ENCODE measurements at regions not wholly inside any gene's neighbourhood (a gene's known extent, or its start where the extent isn't known, plus 50 kb on each side); places are given as distances from the start of the nearest gene placed in this dataset.

DNA sequence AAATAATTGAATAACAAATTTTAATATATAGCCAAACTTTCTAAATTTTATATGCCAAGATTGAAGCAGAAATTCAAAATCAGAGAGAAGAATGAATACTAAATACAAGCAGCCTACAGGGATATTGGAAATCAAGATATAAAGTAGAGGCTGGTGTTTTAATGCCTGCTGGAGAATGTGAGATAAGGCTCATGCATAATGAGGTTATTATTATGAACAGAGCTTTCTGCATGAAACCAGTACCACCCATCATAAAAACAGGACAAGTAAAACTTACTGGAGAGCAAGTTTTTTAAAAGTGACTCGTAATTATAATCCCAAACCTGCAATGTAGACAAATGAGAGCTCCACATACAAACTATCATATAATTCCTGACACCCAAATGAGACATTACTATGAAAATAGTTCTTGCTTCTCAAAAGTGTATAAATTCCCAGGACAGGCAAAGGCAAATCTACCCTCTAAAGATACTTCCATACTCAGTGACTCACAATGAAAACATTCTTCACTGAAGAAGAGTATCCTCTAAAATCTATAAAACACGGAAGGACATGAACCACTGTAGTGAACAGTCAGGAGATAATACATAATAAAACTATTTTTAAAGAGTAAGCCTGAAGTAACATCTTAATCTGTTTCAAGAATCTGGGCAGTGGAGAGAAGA lies 532.0 kb upstream of the GRAMD2B start:
- BruUV-seq (replicated peaks) = no TSS peak
- Histone ChIP-seq H3K27ac (ENCODE audit: low read depth, low read length, poor library complexity, severe bottlenecking) (no peak overlapping the region), H2AFZ (ENCODE audit: low read length) (no peak overlapping the region)

GRCh38 chr5:125894383-125894782 lies 528.8 kb upstream of the GRAMD2B start:
- TF ChIP-seq, protein P1, sequence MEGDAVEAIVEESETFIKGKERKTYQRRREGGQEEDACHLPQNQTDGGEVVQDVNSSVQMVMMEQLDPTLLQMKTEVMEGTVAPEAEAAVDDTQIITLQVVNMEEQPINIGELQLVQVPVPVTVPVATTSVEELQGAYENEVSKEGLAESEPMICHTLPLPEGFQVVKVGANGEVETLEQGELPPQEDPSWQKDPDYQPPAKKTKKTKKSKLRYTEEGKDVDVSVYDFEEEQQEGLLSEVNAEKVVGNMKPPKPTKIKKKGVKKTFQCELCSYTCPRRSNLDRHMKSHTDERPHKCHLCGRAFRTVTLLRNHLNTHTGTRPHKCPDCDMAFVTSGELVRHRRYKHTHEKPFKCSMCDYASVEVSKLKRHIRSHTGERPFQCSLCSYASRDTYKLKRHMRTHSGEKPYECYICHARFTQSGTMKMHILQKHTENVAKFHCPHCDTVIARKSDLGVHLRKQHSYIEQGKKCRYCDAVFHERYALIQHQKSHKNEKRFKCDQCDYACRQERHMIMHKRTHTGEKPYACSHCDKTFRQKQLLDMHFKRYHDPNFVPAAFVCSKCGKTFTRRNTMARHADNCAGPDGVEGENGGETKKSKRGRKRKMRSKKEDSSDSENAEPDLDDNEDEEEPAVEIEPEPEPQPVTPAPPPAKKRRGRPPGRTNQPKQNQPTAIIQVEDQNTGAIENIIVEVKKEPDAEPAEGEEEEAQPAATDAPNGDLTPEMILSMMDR (conservative IDR thresholded peaks at IDR 0.05; ENCODE audit: low read length) = no peak
- TF ChIP-seq EZH2phosphoT487 (IDR thresholded peaks at IDR 0.05; ENCODE audit: borderline replicate concordance, low read depth, low read length) = no peak
- no peak overlapping the region for H2AFZ ChIP-seq (ENCODE audit: low read length)
- no peaks in the 10 kb centered on the region for H3K36me3 ChIP-seq (ENCODE audit: insufficient read depth, low read length)
- BruUV-seq (replicated peaks) = no TSS peak
- H3K9me2 ChIP-seq (ENCODE audit: insufficient read depth, low read length) = no peaks in the 10 kb centered on the region
- no peaks in the 10 kb centered on the region for H3K4me1 ChIP-seq (ENCODE audit: insufficient read depth, low read length, poor library complexity, severe bottlenecking)
- no peaks in the 10 kb centered on the region for H3K79me2 ChIP-seq (ENCODE audit: insufficient read depth, low read depth, low read length)
- ChIA-PET POLR2A (no interaction called here), CTCF (ENCODE audit: unreplicated experiment) (no interaction called here)
- H4K20me1 ChIP-seq (ENCODE audit: insufficient read depth, low read length) = no peaks in the 10 kb centered on the region
- H3K4me3 ChIP-seq (ENCODE audit: low read depth, low read length, poor library complexity, severe bottlenecking) = no peak overlapping the region
- H3K27ac ChIP-seq (ENCODE audit: low read depth, low read length, poor library complexity, severe bottlenecking) = no peak overlapping the region
- DNase-seq (ENCODE audit: low spot score) = no peak
- intact Hi-C loops (cut with micrococcal nuclease; ENCODE audit: unreplicated experiment) = no loop called here
- no peak overlapping the region for H3K4me2 ChIP-seq (ENCODE audit: low read length)
- no peaks in the 10 kb centered on the region for H3K9me3 ChIP-seq (ENCODE audit: low read length)

More for the DNA sequence above, 532.0 kb upstream of the GRAMD2B start:
- Histone ChIP-seq H3K9me2 (ENCODE audit: insufficient read depth, low read length) (0 out of 2 replicates have a peak, but pooled peaks cover 4% of the 10 kb centered on the region), H4K20me1 (ENCODE audit: insufficient read depth, low read length) (no peaks in the 10 kb centered on the region), H3K9me3 (ENCODE audit: low read length) (no peaks in the 10 kb centered on the region), H3K4me1 (ENCODE audit: insufficient read depth, low read length, poor library complexity, severe bottlenecking) (no peaks in the 10 kb centered on the region), H3K36me3 (ENCODE audit: insufficient read depth, low read length) (no peaks in the 10 kb centered on the region), H3K79me2 (ENCODE audit: insufficient read depth, low read depth, low read length) (no peaks in the 10 kb centered on the region), H3K4me2 (ENCODE audit: low read length) (no peak overlapping the region), H3K4me3 (ENCODE audit: low read depth, low read length, poor library complexity, severe bottlenecking) (no peak overlapping the region)
- POLR2A ChIA-PET = no interaction called here
- intact Hi-C loops (cut with micrococcal nuclease; ENCODE audit: unreplicated experiment) = no loop called here
- CTCF ChIA-PET (ENCODE audit: unreplicated experiment) = no interaction called here
- DNase-seq (ENCODE audit: low spot score) = no peak
- TF ChIP-seq, protein P1 (conservative IDR thresholded peaks at IDR 0.05; ENCODE audit: low read length) = no peak
- TF ChIP-seq EZH2phosphoT487 (IDR thresholded peaks at IDR 0.05; ENCODE audit: borderline replicate concordance, low read depth, low read length) = no peak

GRCh38 chr5:125896368-125896767 lies 526.8 kb upstream of the GRAMD2B start:
- no peak overlapping the region for H3K27ac ChIP-seq (ENCODE audit: low read depth, low read length, poor library complexity, severe bottlenecking)
- BruUV-seq (replicated peaks) = no TSS peak
- no peak overlapping the region for H3K4me2 ChIP-seq (ENCODE audit: low read length)
- DNase-seq (ENCODE audit: low spot score) = no peak
- TF ChIP-seq, protein P1 (conservative IDR thresholded peaks at IDR 0.05; ENCODE audit: low read length) = no peak
- TF ChIP-seq EZH2phosphoT487 (IDR thresholded peaks at IDR 0.05; ENCODE audit: borderline replicate concordance, low read depth, low read length) = no peak
- H3K36me3 ChIP-seq (ENCODE audit: insufficient read depth, low read length) = no peaks in the 10 kb centered on the region
- no peaks in the 10 kb centered on the region for H3K9me3 ChIP-seq (ENCODE audit: low read length)
- no peaks in the 10 kb centered on the region for H3K79me2 ChIP-seq (ENCODE audit: insufficient read depth, low read depth, low read length)
- no peaks in the 10 kb centered on the region for H3K9me2 ChIP-seq (ENCODE audit: insufficient read depth, low read length)
- POLR2A ChIA-PET = interaction anchor here (1.2 kb wide), 1 partner anchor 33 kb away, joined by 4 read pairs; no protein-coding TSS in a partner anchor
- CTCF ChIA-PET (ENCODE audit: unreplicated experiment) = no interaction called here
- no peak overlapping the region for H2AFZ ChIP-seq (ENCODE audit: low read length)
- H3K4me3 ChIP-seq (ENCODE audit: low read depth, low read length, poor library complexity, severe bottlenecking) = no peak overlapping the region
- H3K4me1 ChIP-seq (ENCODE audit: insufficient read depth, low read length, poor library complexity, severe bottlenecking) = no peaks in the 10 kb centered on the region
- H4K20me1 ChIP-seq (ENCODE audit: insufficient read depth, low read length) = no peaks in the 10 kb centered on the region
- intact Hi-C loops (cut with micrococcal nuclease; ENCODE audit: unreplicated experiment) = no loop called here
